K562 (cell line): ENCODE measurements at regions not wholly inside any gene's neighbourhood (a gene's known extent, or its start where the extent isn't known, plus 50 kb on each side); places are given as distances from the start of the nearest gene placed in this dataset.

ENCODE experiments used
- ATAC-seq: fragments of 200-7000 bp; cut with Tn5 transposase; 3 replicates; pipeline ENCODE4 v1.9.1; 2020; ENCODE audit warnings: moderate library complexity
- BruUV-seq: library from RNA; stranded (reverse); fragments of 400-500 nt; replicated peaks from 2 replicates; lab custom pipeline; 2021; lab: Mats Ljungman, UMichigan
- CTCF ChIA-PET: fragments of 300-600 bp; formaldehyde crosslinking; extraction: SDS; loops from one replicate; lab custom pipeline; 2021; ENCODE audit warnings: low intra/inter-chr PET ratio; lab: Yijun Ruan, JAX
- POLR2A ChIA-PET: fragments of 300-600, 350-650 bp; sonication (Branson Sonifier 250); formaldehyde crosslinking; extraction: SDS; loops from one replicate; lab custom pipeline; 2021; ENCODE audit warnings: antibody characterized with exemption, inconsistent platforms; lab: Yijun Ruan, JAX
- DNase-seq, 4 experiments: peaks; one replicate each; pipeline versions ENCODE4 v3.0.0 to v3.0.0-alpha.2; 2011 to 2018; ENCODE audit warnings: low spot score in 3 of 4, mixed read lengths in 3 of 4; ENCODE audit errors: extremely low read depth in 1 of 4
- FAIRE-seq: peaks from 2 replicates; lab custom pipeline; 2011; peaks lifted over from hg19 to GRCh38; lab: Jason Lieb, UNC
- H2AFZ ChIP-seq: 2 replicates; pipeline ENCODE4 v1.6.0; 2011; ENCODE audit warnings: low read depth, low read length, control low read depth, inconsistent platforms
- H3K27ac ChIP-seq: fragments of 200-600 bp; 3 replicates; pipeline ENCODE4 v1.8.0; 2011; ENCODE audit warnings: low read depth, mild to moderate bottlenecking, control low read depth, inconsistent platforms, low read length, moderate library complexity, mixed read lengths; ENCODE audit errors: extremely low read depth
- H3K27me3 ChIP-seq, 2 experiments: fragments of 300-600 bp in 1 of 2; 2 replicates in 1 of 2; 3 replicates in 1 of 2; pipeline versions ENCODE4 v1.6.0 to v1.8.0; 2011; ENCODE audit warnings: inconsistent platforms in 2 of 2, low read length in 2 of 2, mild to moderate bottlenecking in 1 of 2, mixed read lengths in 1 of 2, moderate library complexity in 1 of 2; ENCODE audit not compliant: control insufficient read depth in 2 of 2, insufficient read depth in 2 of 2
- H3K36me3 ChIP-seq: fragments of 300-600 bp; 3 replicates; pipeline ENCODE4 v1.8.0; 2011; ENCODE audit warnings: mild to moderate bottlenecking, low read length, inconsistent platforms; ENCODE audit not compliant: control insufficient read depth, insufficient read depth
- H3K4me1 ChIP-seq, 2 experiments: fragments of 200-600 bp in 1 of 2; replicated peaks in 1 of 2; 2 replicates in 1 of 2; 3 replicates in 1 of 2; pipeline versions ENCODE4 v1.5.1 to v1.8.0; 2011; ENCODE audit warnings: inconsistent platforms in 2 of 2, low read length in 2 of 2, mild to moderate bottlenecking in 1 of 2, mixed read lengths in 1 of 2, moderate library complexity in 1 of 2; ENCODE audit not compliant: control insufficient read depth in 2 of 2, insufficient read depth in 2 of 2
- H3K4me2 ChIP-seq: 2 replicates; pipeline ENCODE4 v1.6.1; 2011; ENCODE audit warnings: low read length, control low read depth, inconsistent platforms, mixed read lengths; ENCODE audit not compliant: insufficient read depth
- H3K4me3 ChIP-seq: fragments of 200-600 bp; sonication (generic), shearing (Covaris generic); 2 replicates; pipeline ENCODE4 v1.5.1; 2016; ENCODE audit warnings: control low read depth, inconsistent platforms
- H3K79me2 ChIP-seq: fragments of 200-600 bp; 3 replicates; pipeline ENCODE4 v1.8.0; 2011; ENCODE audit warnings: low read length, inconsistent platforms; ENCODE audit not compliant: control insufficient read depth, insufficient read depth
- H3K9ac ChIP-seq, 2 experiments: 2 replicates each; pipeline versions ENCODE4 v1.6.0 to v1.6.1; 2011; ENCODE audit warnings: low read depth in 2 of 2, low read length in 2 of 2, control low read depth in 1 of 2, inconsistent platforms in 1 of 2, mild to moderate bottlenecking in 1 of 2, mixed read lengths in 1 of 2; ENCODE audit not compliant: insufficient read depth in 1 of 2
- H3K9me1 ChIP-seq: one replicate; pipeline ENCODE4 v1.6.0; 2011; ENCODE audit warnings: inconsistent platforms, mild to moderate bottlenecking, low read length, moderate library complexity; ENCODE audit not compliant: control insufficient read depth, insufficient read depth
- H3K9me3 ChIP-seq: replicated peaks from 2 replicates; pipeline ENCODE4 v1.5.1; 2011; ENCODE audit warnings: low read depth, low read length, inconsistent platforms; ENCODE audit not compliant: control insufficient read depth, insufficient read depth
- H4K20me1 ChIP-seq: replicated peaks from 2 replicates; pipeline ENCODE4 v1.6.1; 2011; ENCODE audit warnings: low read length, inconsistent platforms, mixed read lengths; ENCODE audit not compliant: control insufficient read depth, insufficient read depth
- KLF16 ChIP-seq: IDR thresholded peaks from 2 replicates; pipeline ENCODE4 v1.6.1; 2016; ENCODE audit warnings: antibody characterized with exemption
- NELFE ChIP-seq: IDR thresholded peaks from 2 replicates; pipeline ENCODE4 v1.6.1; 2011; ENCODE audit warnings: mild to moderate bottlenecking; ENCODE audit not compliant: insufficient read depth, insufficient read length
- RBFOX2 ChIP-seq: fragments of 200-400 bp; formaldehyde crosslinking; IDR thresholded peaks from 2 replicates; pipeline ENCODE4 v1.6.1; 2017; ENCODE audit warnings: low read depth, mild to moderate bottlenecking, low read length, moderate library complexity
- U2AF2 ChIP-seq: fragments of 200-400 bp; formaldehyde crosslinking; optimal IDR thresholded peaks from 2 replicates; pipeline ENCODE3; 2017; ENCODE audit warnings: low read depth, mild to moderate bottlenecking, low read length
- ZBTB40 ChIP-seq, 2 experiments: fragments of 450-650 bp in 1 of 2; sonication (generic) in 1 of 2; formaldehyde crosslinking in 1 of 2; IDR thresholded peaks; 2 replicates each; pipeline versions ENCODE4 v1.7.1 to v1.9.0; 2016 to 2022; ENCODE audit warnings: inconsistent platforms in 1 of 2, mild to moderate bottlenecking in 1 of 2, missing genetic modification reagents in 1 of 2
- ZNF212 ChIP-seq: fragments of 450-650 bp; formaldehyde crosslinking; IDR thresholded peaks from 2 replicates; pipeline ENCODE4 v1.4.0; 2020; ENCODE audit warnings: mild to moderate bottlenecking
- ZNF639 ChIP-seq, 2 experiments: fragments of 200-800 bp in 1 of 2; sonication (Bioruptor generic) in 1 of 2; sonication (generic) in 1 of 2; formaldehyde crosslinking in 1 of 2; IDR thresholded peaks in 1 of 2; conservative IDR thresholded peaks in 1 of 2; 2 replicates each; pipeline versions ENCODE4 v1.5.0 to v1.6.1; 2016 to 2020; ENCODE audit warnings: missing compliant biosample characterization in 1 of 2, missing genetic modification characterization in 1 of 2, missing genetic modification reagents in 1 of 2
- WGBS: fragments of 100-300 bp; shearing (Covaris generic); methylation state at CpG from one replicate; pipeline ENCODE4 v1.1.6; 2016; ENCODE audit warnings: low coverage, mixed read lengths; ENCODE audit not compliant: insufficient coverage; ENCODE audit errors: missing lambda C conversion rate; 5-methylcytosine and 5-hydroxymethylcytosine counted together
- in situ Hi-C: fragments of 300-500 bp; cut with MboI; formaldehyde crosslinking; loops from 4 replicates; pipeline ENCODE4 v1.15.0; 2018; ENCODE audit warnings: inconsistent platforms, mixed read lengths
- intact Hi-C: fragments of 100-400 bp; cut with micrococcal nuclease; formaldehyde crosslinking; loops from 2 replicates; pipeline ENCODE4 v1.14.2; 2022
- TF ChIP-seq, protein P1 (sequence below): fragments of 450-650 bp; IDR thresholded peaks from 2 replicates; pipeline ENCODE4 v1.6.1; 2018; ENCODE audit warnings: mild to moderate bottlenecking, low read depth; ENCODE audit not compliant: partially characterized antibody
- TF ChIP-seq, protein P2 (sequence below): fragments of 250-450 bp; sonication (Bioruptor Pico); IDR thresholded peaks from 2 replicates; pipeline ENCODE4 v1.6.1; 2021; ENCODE audit warnings: mild to moderate bottlenecking

GRCh38 chr4:56139241-56139827, 190.6 kb downstream of the CEP135 start:
- Histone ChIP-seq H3K4me1 (no peaks in the 10 kb centered on the region), H3K9ac (no peak overlapping the region), H3K27ac (no peak overlapping the region), H3K27me3 (peaks cover 0 to 5% of the 10 kb centered on the region in 2 experiments; a peak in 3 of 5 replicates), H3K36me3 (no peaks in the 10 kb centered on the region), H3K9me1 (no peaks in the 10 kb centered on the region), H3K4me2 (no peak overlapping the region), H3K4me3 (no peak overlapping the region), H3K79me2 (no peaks in the 10 kb centered on the region), H4K20me1 (no peaks in the 10 kb centered on the region), H3K9me3 (no peaks in the 10 kb centered on the region), H2AFZ (no peak overlapping the region)
- POLR2A ChIA-PET = no interaction called here
- no TSS peak for BruUV-seq
- no peak for DNase-seq
- CTCF ChIA-PET = no interaction called here
- in situ Hi-C loops (no loop called here), intact Hi-C loops (no loop called here)
- ATAC-seq = no peak
- FAIRE-seq = no peak
- WGBS = 0% methylated on average over 1 of the region's 1 CpG
- TF ChIP-seq, protein P1, sequence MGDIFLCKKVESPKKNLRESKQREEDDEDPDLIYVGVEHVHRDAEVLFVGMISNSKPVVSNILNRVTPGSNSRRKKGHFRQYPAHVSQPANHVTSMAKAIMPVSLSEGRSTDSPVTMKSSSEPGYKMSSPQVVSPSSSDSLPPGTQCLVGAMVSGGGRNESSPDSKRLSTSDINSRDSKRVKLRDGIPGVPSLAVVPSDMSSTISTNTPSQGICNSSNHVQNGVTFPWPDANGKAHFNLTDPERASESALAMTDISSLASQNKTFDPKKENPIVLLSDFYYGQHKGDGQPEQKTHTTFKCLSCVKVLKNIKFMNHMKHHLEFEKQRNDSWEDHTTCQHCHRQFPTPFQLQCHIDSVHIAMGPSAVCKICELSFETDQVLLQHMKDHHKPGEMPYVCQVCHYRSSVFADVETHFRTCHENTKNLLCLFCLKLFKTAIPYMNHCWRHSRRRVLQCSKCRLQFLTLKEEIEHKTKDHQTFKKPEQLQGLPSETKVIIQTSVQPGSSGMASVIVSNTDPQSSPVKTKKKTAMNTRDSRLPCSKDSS = no peak
- TF ChIP-seq KLF16 (no peak), U2AF2 (no peak), ZBTB40 (IDR thresholded peaks at IDR 0.05) (no peak), ZBTB40 (CRISPR knock-in tag; IDR thresholded peaks at IDR 0.05) (no peak), NELFE (no peak), RBFOX2 (no peak), ZNF212 (CRISPR knock-in tag) (no peak), ZNF639 (CRISPR knock-in tag; conservative IDR thresholded peaks at IDR 0.05 in 1 of 2, IDR thresholded peaks at IDR 0.05 in 1 of 2) (no peak)
- TF ChIP-seq, protein P2, sequence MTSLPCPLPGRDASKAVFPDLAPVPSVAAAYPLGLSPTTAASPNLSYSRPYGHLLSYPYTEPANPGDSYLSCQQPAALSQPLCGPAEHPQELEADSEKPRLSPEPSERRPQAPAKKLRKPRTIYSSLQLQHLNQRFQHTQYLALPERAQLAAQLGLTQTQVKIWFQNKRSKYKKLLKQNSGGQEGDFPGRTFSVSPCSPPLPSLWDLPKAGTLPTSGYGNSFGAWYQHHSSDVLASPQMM (CRISPR knock-in tag) = no peak
